WERI-Rb-1 (cell line): ENCODE measurements at regions not wholly inside any gene's neighbourhood (a gene's known extent, or its start where the extent isn't known, plus 50 kb on each side); places are given as distances from the start of the nearest gene placed in this dataset.

Experiments
- DNase-seq: peaks from one replicate; pipeline ENCODE4 v3.0.0-alpha.2; 2020
- H3K27ac ChIP-seq: fragments of 250-450 bp; sonication (Bioruptor Pico); 2 replicates; pipeline ENCODE4 v1.5.1; 2020; ENCODE audit warnings: mild to moderate bottlenecking, moderate library complexity
- H3K27me3 ChIP-seq: fragments of 250-450 bp; sonication (Bioruptor Pico); 2 replicates; pipeline ENCODE4 v1.5.1; 2021; ENCODE audit warnings: mild to moderate bottlenecking, low read depth, moderate library complexity; ENCODE audit not compliant: insufficient read depth, severe bottlenecking
- H3K36me3 ChIP-seq: fragments of 250-450 bp; sonication (Bioruptor Pico); 2 replicates; pipeline ENCODE4 v1.5.1; 2020; ENCODE audit warnings: mild to moderate bottlenecking, moderate library complexity
- H3K4me3 ChIP-seq: 2 replicates; pipeline ENCODE4 v1.5.1; 2011; ENCODE audit warnings: low read depth, mild to moderate bottlenecking, control low read depth, low read length
- H3K9me3 ChIP-seq: fragments of 250-450 bp; sonication (Bioruptor Pico); 2 replicates; pipeline ENCODE4 v1.5.1; 2021; ENCODE audit warnings: mild to moderate bottlenecking, moderate library complexity; ENCODE audit not compliant: severe bottlenecking
- TF ChIP-seq, protein P1 (sequence below): IDR thresholded peaks from 2 replicates; pipeline ENCODE4 v1.5.1; 2011; ENCODE audit warnings: low read depth, mild to moderate bottlenecking, control low read depth, inconsistent platforms, low read length

DNA sequence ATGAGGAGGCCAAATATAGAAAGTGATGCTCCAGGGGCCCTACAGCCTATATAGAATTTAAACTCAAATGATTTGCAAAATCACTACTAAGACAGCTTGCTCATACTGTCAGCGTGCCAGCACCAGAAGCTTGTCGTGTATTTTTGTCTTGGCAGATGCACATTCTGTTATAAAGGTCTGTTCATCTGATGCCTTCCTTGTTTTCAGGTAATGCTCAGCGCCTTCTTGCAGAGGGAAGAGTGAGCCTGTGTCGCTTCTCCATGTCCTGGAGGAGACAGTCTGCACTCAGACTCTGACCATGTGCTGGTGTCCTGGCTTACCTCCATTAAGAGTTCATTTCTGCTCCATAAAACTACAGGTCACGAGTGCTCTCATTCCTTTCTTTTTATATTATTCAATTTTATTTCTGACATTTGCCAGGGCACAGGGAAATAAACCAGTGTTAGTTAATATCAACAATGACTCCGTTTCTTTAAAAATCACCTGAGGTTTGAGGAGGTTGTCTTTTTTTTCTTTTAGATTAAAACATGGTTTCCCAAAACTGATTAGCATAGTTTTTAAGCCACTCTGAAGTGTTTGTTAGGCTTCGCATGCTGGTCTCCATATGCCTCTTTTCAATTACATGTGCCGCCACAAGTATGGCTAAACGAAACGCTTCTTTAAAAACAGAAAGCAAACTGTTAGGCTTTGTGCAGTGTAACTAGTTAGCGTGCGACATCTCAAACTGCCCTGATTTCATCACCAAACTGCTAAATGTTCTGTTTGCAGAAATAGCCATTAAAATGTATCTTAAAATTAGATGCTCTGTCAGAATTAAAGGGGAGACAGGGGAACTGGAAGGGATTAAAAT is 215.2 kb upstream of the GK2 start:
- TF ChIP-seq, protein P1, sequence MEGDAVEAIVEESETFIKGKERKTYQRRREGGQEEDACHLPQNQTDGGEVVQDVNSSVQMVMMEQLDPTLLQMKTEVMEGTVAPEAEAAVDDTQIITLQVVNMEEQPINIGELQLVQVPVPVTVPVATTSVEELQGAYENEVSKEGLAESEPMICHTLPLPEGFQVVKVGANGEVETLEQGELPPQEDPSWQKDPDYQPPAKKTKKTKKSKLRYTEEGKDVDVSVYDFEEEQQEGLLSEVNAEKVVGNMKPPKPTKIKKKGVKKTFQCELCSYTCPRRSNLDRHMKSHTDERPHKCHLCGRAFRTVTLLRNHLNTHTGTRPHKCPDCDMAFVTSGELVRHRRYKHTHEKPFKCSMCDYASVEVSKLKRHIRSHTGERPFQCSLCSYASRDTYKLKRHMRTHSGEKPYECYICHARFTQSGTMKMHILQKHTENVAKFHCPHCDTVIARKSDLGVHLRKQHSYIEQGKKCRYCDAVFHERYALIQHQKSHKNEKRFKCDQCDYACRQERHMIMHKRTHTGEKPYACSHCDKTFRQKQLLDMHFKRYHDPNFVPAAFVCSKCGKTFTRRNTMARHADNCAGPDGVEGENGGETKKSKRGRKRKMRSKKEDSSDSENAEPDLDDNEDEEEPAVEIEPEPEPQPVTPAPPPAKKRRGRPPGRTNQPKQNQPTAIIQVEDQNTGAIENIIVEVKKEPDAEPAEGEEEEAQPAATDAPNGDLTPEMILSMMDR, result no peak
- H3K4me3 ChIP-seq, result no peak overlapping the region

DNA sequence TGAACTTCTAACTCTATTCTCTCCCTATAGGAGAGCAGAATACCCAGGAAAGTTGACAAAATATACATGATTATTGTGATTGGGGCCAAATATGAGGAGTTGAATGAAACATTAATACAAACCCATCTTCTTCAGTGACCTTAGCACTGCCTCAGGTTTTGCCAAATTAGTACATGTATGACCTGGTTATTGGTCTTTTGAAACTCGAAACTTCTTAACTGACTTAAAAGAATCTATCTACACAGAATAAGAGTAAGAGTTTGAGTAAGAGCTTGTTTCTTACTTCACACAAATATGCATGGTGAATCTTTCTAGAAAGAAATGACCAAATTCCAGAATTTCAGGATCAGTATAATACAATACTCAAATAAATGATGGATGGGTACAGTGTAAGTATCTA is 213.0 kb upstream of the GK2 start:
- no peak for DNase-seq
- H3K36me3 ChIP-seq, result no peaks in the 10 kb centered on the region
- no peak overlapping the region for H3K27ac ChIP-seq
- no peaks in the 10 kb centered on the region for H3K27me3 ChIP-seq
- H3K4me3 ChIP-seq, result no peak overlapping the region
- TF ChIP-seq, protein P1, result no peak
- H3K9me3 ChIP-seq, result no peaks in the 10 kb centered on the region

More for the DNA sequence above, 215.2 kb upstream of the GK2 start:
- Histone ChIP-seq H3K9me3 (no peaks in the 10 kb centered on the region), H3K27me3 (no peaks in the 10 kb centered on the region), H3K36me3 (no peaks in the 10 kb centered on the region), H3K27ac (no peak overlapping the region)
- no peak for DNase-seq

DNA sequence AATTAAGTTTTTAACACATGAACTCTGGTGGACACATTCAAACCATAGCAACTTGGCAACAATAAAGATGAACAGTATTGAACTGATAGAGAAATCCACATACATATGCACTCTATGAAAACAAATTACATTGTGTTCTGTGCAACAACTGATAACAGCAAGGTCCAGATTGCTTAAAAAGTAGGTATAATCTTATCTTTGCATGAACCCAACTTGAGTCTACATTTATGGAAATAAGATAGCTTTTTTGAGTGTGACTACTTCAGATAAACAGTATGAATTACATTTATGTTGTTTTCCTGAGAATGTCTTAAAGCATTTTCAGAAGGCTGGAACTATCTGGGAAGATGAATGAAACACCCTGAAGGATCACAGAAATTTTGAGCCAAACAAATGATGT is 212.6 kb upstream of the GK2 start:
- H3K36me3 ChIP-seq, result no peaks in the 10 kb centered on the region
- H3K9me3 ChIP-seq, result no peaks in the 10 kb centered on the region
- no peak overlapping the region for H3K4me3 ChIP-seq
- DNase-seq, result no peak
- TF ChIP-seq, protein P1, result no peak
- no peak overlapping the region for H3K27ac ChIP-seq
- H3K27me3 ChIP-seq, result no peaks in the 10 kb centered on the region

DNA sequence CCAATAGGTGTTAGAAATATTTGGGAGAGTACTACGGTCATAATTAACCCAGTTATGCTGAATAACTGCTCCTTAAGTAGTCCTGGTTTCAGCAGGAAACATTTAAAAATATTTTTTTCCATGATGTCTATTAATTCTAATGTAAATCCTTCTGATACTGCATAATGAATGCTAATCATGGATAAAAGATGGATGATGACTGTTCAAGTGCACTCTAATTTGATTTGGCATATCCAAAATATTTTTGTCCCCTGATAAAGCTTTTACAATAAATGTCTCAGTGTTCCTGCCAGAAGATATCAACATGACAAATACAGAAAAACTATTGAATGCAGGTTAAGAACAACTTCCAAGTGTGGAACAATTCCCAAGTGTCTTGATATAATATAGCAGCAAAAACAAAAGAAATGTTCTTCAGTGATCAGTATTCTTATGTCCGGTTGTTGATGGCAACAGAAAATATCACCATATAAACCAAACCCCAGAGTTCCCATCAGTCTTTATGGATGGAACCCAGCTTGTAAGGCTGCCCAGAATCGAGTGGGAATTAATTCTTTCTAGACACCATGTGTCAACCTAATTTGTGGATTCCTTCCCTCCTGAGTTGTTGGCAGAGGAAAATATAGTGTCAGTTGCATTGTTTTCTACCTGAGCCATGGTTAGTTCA is 205.4 kb upstream of the GK2 start:
- no peak for DNase-seq
- no peak overlapping the region for H3K4me3 ChIP-seq
- no peaks in the 10 kb centered on the region for H3K36me3 ChIP-seq
- TF ChIP-seq, protein P1, result no peak
- H3K27me3 ChIP-seq, result no peaks in the 10 kb centered on the region
- no peaks in the 10 kb centered on the region for H3K9me3 ChIP-seq
- H3K27ac ChIP-seq, result no peak overlapping the region

DNA sequence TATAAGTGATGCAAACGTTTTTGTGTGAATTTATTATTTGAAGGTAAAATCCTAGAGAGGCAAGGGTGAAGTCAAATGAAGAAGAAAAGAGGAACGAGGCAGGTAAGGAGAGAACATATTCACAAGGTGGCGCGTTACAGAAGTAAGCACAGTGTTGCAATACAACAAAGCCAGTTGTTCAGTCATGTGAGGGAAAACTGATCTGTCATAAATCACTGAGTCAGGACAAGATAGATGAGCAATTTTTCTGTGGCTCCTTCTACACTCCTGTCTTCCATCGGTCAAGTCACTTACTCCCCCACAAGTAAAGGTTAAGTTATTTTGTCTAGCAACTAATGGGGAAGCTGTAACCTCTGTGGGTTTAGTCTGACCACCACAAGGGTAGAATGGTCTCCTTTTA is 203.0 kb upstream of the GK2 start:
- Histone ChIP-seq H3K9me3 (no peaks in the 10 kb centered on the region), H3K27ac (no peak overlapping the region), H3K36me3 (no peaks in the 10 kb centered on the region), H3K4me3 (no peak overlapping the region), H3K27me3 (no peaks in the 10 kb centered on the region)
- TF ChIP-seq, protein P1, result no peak
- DNase-seq, result no peak
